Gastrocnemius medialis (tissue), 4 donors: ENCODE measurements at regions not wholly inside any gene's neighbourhood (a gene's known extent, or its start where the extent isn't known, plus 50 kb on each side); places are given as distances from the start of the nearest gene placed in this dataset.
"Not testable (repeated sequence)": the region's sequence is repeated elsewhere in the genome, so short reads cannot be mapped to it uniquely, and the experiment has no call there.

ENCODE experiments used
- ATAC-seq, 2 donors: fragments of 150-250 bp; one replicate each; pipeline ENCODE4 v1.9.1; 2016
- DNase-seq, 2 donors: peaks; one replicate each; pipeline ENCODE4 v3.0.0-alpha.2; 2019
- H3K27ac ChIP-seq, 4 donors: fragments of 200-600 bp; sonication (generic); 1 replicate in 1 of 4; 2 replicates in 3 of 4; pipeline ENCODE4 v1.5.1; 2016 to 2018; ENCODE audit warnings: mild to moderate bottlenecking in 2 of 4, moderate library complexity in 1 of 4
- H3K27me3 ChIP-seq, 3 donors: fragments of 200-600 bp; sonication (generic) in 2 of 3; 1 replicate in 1 of 3; 2 replicates in 2 of 3; pipeline versions ENCODE4 v1.5.1 to v1.6.0; 2016 to 2019; ENCODE audit warnings: mild to moderate bottlenecking in 1 of 3, moderate library complexity in 1 of 3
- H3K36me3 ChIP-seq, 2 donors: fragments of 200-600 bp; sonication (generic) in 1 of 2; one replicate each; pipeline ENCODE4 v1.5.1; 2017 to 2018
- H3K4me1 ChIP-seq, 2 donors: fragments of 200-600 bp; sonication (generic) in 1 of 2; one replicate each; pipeline ENCODE4 v1.5.1; 2016 to 2017; ENCODE audit warnings: mild to moderate bottlenecking in 2 of 2
- H3K4me3 ChIP-seq, 4 donors: fragments of 200-600 bp; sonication (generic) in 3 of 4; 1 replicate in 1 of 4; 2 replicates in 3 of 4; pipeline ENCODE4 v1.5.1; 2016 to 2019; ENCODE audit warnings: mild to moderate bottlenecking in 2 of 4
- H3K9me3 ChIP-seq, 3 donors: fragments of 200-600 bp; sonication (generic) in 2 of 3; 1 replicate in 1 of 3; 2 replicates in 2 of 3; pipeline ENCODE4 v1.5.1; 2016 to 2019
- CTCF ChIP-seq, 5 experiments: fragments of 450-650 bp in 3 of 5; fragments of 200-600 bp in 2 of 5; sonication (generic) in 2 of 5; IDR thresholded peaks in 4 of 5; conservative IDR thresholded peaks in 1 of 5; 1 replicate in 4 of 5; 2 replicates in 1 of 5; pipeline ENCODE4 v1.5.1; 2016 to 2019; ENCODE audit warnings: antibody characterized with exemption in 5 of 5, mild to moderate bottlenecking in 3 of 5, moderate library complexity in 3 of 5
- POLR2A ChIP-seq, 2 donors: fragments of 450-650 bp; IDR thresholded peaks; one replicate each; pipeline ENCODE4 v1.6.1; 2017; ENCODE audit warnings: antibody characterized with exemption in 2 of 2, mild to moderate bottlenecking in 2 of 2, moderate library complexity in 2 of 2
- in situ Hi-C, 4 donors: fragments of 200-750 bp; cut with MboI; loops; one replicate each; pipeline versions ENCODE4 v1.15.0 to v1.8.0; 2017; ENCODE audit warnings: low sequenced_read_pairs in 4 of 4
- intact Hi-C: fragments of 100-400 bp; cut with DNase I; formaldehyde crosslinking; loops from one replicate; pipeline ENCODE4 v1.15.1; 2023; ENCODE audit warnings: low total_unique reads

GRCh38 chrX:16357902-16358301, 190.6 kb downstream of the MAGEB17 start:
- Histone ChIP-seq H3K9me3 (no peaks in the 10 kb centered on the region), H3K36me3 (no peaks in the 10 kb centered on the region), H3K4me3 (no peak overlapping the region), H3K27me3 (no peaks in the 10 kb centered on the region), H3K27ac (no peak overlapping the region), H3K4me1 (no peaks in the 10 kb centered on the region)
- intact Hi-C loops: no loop called here
- DNase-seq: no peak
- no peak for ATAC-seq
- TF ChIP-seq CTCF (IDR thresholded peaks at IDR 0.05 in 4 of 5, conservative IDR thresholded peaks at IDR 0.05 in 1 of 5) (no peak), POLR2A (IDR thresholded peaks at IDR 0.05) (no peak)
- in situ Hi-C loops: no loop called here

GRCh38 chrX:16360056-16360455, 192.8 kb downstream of the MAGEB17 start:
- ATAC-seq, H3K4me1 ChIP-seq, in situ Hi-C loops, DNase-seq, H3K27ac ChIP-seq, H3K27me3 ChIP-seq, intact Hi-C loops, H3K4me3 ChIP-seq, H3K9me3 ChIP-seq, H3K36me3 ChIP-seq: not testable (repeated sequence)

GRCh38 chrX:16368696-16369095, 201.4 kb downstream of the MAGEB17 start:
- no peaks in the 10 kb centered on the region for H3K4me1 ChIP-seq
- ATAC-seq: no peak

GRCh38 chrX:16376056-16376455, 208.8 kb downstream of the MAGEB17 start:
- Histone ChIP-seq H3K4me3 (no peak overlapping the region), H3K27me3 (no peaks in the 10 kb centered on the region), H3K9me3 (no peaks in the 10 kb centered on the region), H3K27ac (no peak overlapping the region), H3K36me3 (no peaks in the 10 kb centered on the region), H3K4me1 (no peaks in the 10 kb centered on the region)
- TF ChIP-seq POLR2A (IDR thresholded peaks at IDR 0.05): no peak
- TF ChIP-seq CTCF (IDR thresholded peaks at IDR 0.05 in 4 of 5, conservative IDR thresholded peaks at IDR 0.05 in 1 of 5): no peak
- ATAC-seq: no peak
- intact Hi-C loops: no loop called here
- in situ Hi-C loops: no loop called here
- DNase-seq: no peak

More at GRCh38 chrX:16368696-16369095, 201.4 kb downstream of the MAGEB17 start:
- DNase-seq: no peak
- Histone ChIP-seq H3K36me3 (no peaks in the 10 kb centered on the region), H3K27me3 (no peaks in the 10 kb centered on the region), H3K27ac (no peak overlapping the region), H3K9me3 (no peaks in the 10 kb centered on the region), H3K4me3 (no peak overlapping the region)
- TF ChIP-seq CTCF (IDR thresholded peaks at IDR 0.05 in 4 of 5, conservative IDR thresholded peaks at IDR 0.05 in 1 of 5): no peak
- no peak for TF ChIP-seq POLR2A (IDR thresholded peaks at IDR 0.05)
- in situ Hi-C loops: no loop called here
- intact Hi-C loops: no loop called here

- no peak for ATAC-seq
- no peaks in the 10 kb centered on the region for H3K36me3 ChIP-seq
- intact Hi-C loops: no loop called here
- no peak overlapping the region for H3K27ac ChIP-seq
- H3K27me3 ChIP-seq: no peaks in the 10 kb centered on the region
- TF ChIP-seq POLR2A (IDR thresholded peaks at IDR 0.05) (no peak), CTCF (IDR thresholded peaks at IDR 0.05 in 4 of 5, conservative IDR thresholded peaks at IDR 0.05 in 1 of 5) (no peak)
- H3K4me3 ChIP-seq: no peak overlapping the region
- no peak for DNase-seq
- H3K9me3 ChIP-seq: no peaks in the 10 kb centered on the region
- in situ Hi-C loops: no loop called here
- no peaks in the 10 kb centered on the region for H3K4me1 ChIP-seq
Observed at GRCh38 chrX:16386126-16386525, 218.8 kb downstream of the MAGEB17 start.
